Duodenal mucosa (tissue), 2 donors: ENCODE measurements at regions not wholly inside any gene's neighbourhood (a gene's known extent, or its start where the extent isn't known, plus 50 kb on each side); places are given as distances from the start of the nearest gene placed in this dataset.
"Not testable (repeated sequence)": the region's sequence is repeated elsewhere in the genome, so short reads cannot be mapped to it uniquely, and the experiment has no call there.

Experiments
- H3K27ac ChIP-seq: one replicate; pipeline ENCODE4 v1.7.0; 2013; ENCODE audit warnings: low read depth, low read length
- H3K27me3 ChIP-seq, 2 donors: one replicate each; pipeline ENCODE4 v1.7.0; 2013; ENCODE audit warnings: low read length in 2 of 2, control low read depth in 1 of 2; ENCODE audit not compliant: insufficient read depth in 2 of 2, control insufficient read depth in 1 of 2
- H3K36me3 ChIP-seq, 2 donors: one replicate each; pipeline ENCODE4 v1.7.0; 2013; ENCODE audit warnings: low read length in 2 of 2, control low read depth in 1 of 2; ENCODE audit not compliant: insufficient read depth in 2 of 2, control insufficient read depth in 1 of 2
- H3K4me1 ChIP-seq, 2 donors: one replicate each; pipeline ENCODE4 v1.7.0; 2013; ENCODE audit warnings: low read length in 2 of 2, control low read depth in 1 of 2; ENCODE audit not compliant: insufficient read depth in 2 of 2, control insufficient read depth in 1 of 2
- H3K4me3 ChIP-seq, 2 donors: one replicate each; pipeline ENCODE4 v1.7.0; 2013; ENCODE audit warnings: low read length in 2 of 2, low read depth in 1 of 2
- H3K9ac ChIP-seq, 2 donors: one replicate each; pipeline ENCODE4 v1.7.0; 2013; ENCODE audit warnings: low read length in 2 of 2, low read depth in 1 of 2
- H3K9me3 ChIP-seq, 2 donors: one replicate each; pipeline ENCODE4 v1.7.0; 2013; ENCODE audit warnings: low read length in 2 of 2, control low read depth in 1 of 2; ENCODE audit not compliant: control insufficient read depth in 1 of 2

GRCh38 chr2:2472881-2473280, 141.8 kb upstream of the MYT1L start:
- no peaks in the 10 kb centered on the region for H3K27me3 ChIP-seq
- H3K36me3 ChIP-seq = no peaks in the 10 kb centered on the region
- H3K27ac ChIP-seq = no peak overlapping the region
- H3K4me3 ChIP-seq = no peak overlapping the region
- no peaks in the 10 kb centered on the region for H3K4me1 ChIP-seq
- no peaks in the 10 kb centered on the region for H3K9me3 ChIP-seq
- no peak overlapping the region for H3K9ac ChIP-seq

GRCh38 chr2:2472044-2472443, 141.0 kb upstream of the MYT1L start:
- Histone ChIP-seq H3K9me3 (no peaks in the 10 kb centered on the region), H3K27ac (no peak overlapping the region), H3K9ac (no peak overlapping the region), H3K36me3 (no peaks in the 10 kb centered on the region), H3K4me1 (no peaks in the 10 kb centered on the region), H3K27me3 (no peaks in the 10 kb centered on the region), H3K4me3 (no peak overlapping the region)

GRCh38 chr2:2466534-2466933, 135.5 kb upstream of the MYT1L start:
- Histone ChIP-seq H3K4me1 (no peaks in the 10 kb centered on the region), H3K4me3 (no peak overlapping the region), H3K27me3 (no peaks in the 10 kb centered on the region)

GRCh38 chr2:2464643-2465042, 133.6 kb upstream of the MYT1L start:
- H3K36me3 ChIP-seq = no peaks in the 10 kb centered on the region
- H3K4me3 ChIP-seq = no peak overlapping the region
- no peaks in the 10 kb centered on the region for H3K9me3 ChIP-seq
- no peaks in the 10 kb centered on the region for H3K4me1 ChIP-seq
- H3K27ac ChIP-seq = no peak overlapping the region
- H3K9ac ChIP-seq = no peak overlapping the region
- H3K27me3 ChIP-seq = no peaks in the 10 kb centered on the region

More at GRCh38 chr2:2466534-2466933, 135.5 kb upstream of the MYT1L start:
- Histone ChIP-seq H3K9ac (no peak overlapping the region), H3K36me3 (no peaks in the 10 kb centered on the region), H3K27ac (no peak overlapping the region), H3K9me3 (no peaks in the 10 kb centered on the region)

GRCh38 chr2:2464094-2464493, 133.0 kb upstream of the MYT1L start:
- Histone ChIP-seq H3K4me3 (no peak overlapping the region), H3K4me1 (no peaks in the 10 kb centered on the region), H3K27ac (no peak overlapping the region), H3K27me3 (no peaks in the 10 kb centered on the region), H3K36me3 (no peaks in the 10 kb centered on the region), H3K9me3 (no peaks in the 10 kb centered on the region), H3K9ac (no peak overlapping the region)

- no peak overlapping the region for H3K27ac ChIP-seq
- H3K4me3 ChIP-seq = no peak overlapping the region
- no peaks in the 10 kb centered on the region for H3K4me1 ChIP-seq
- H3K9me3 ChIP-seq = no peaks in the 10 kb centered on the region
- no peak overlapping the region for H3K9ac ChIP-seq
- no peaks in the 10 kb centered on the region for H3K27me3 ChIP-seq
- no peaks in the 10 kb centered on the region for H3K36me3 ChIP-seq
These were observed 125.6 kb upstream of the MYT1L start for GRCh38 chr2:2456721-2457120.

- no peaks in the 10 kb centered on the region for H3K4me1 ChIP-seq
- H3K27ac ChIP-seq = no peak overlapping the region
- no peaks in the 10 kb centered on the region for H3K9me3 ChIP-seq
- no peak overlapping the region for H3K9ac ChIP-seq
- H3K27me3 ChIP-seq = no peaks in the 10 kb centered on the region
- H3K4me3 ChIP-seq = no peak overlapping the region
- no peaks in the 10 kb centered on the region for H3K36me3 ChIP-seq
These were observed 124.1 kb upstream of the MYT1L start for GRCh38 chr2:2455151-2455550.

GRCh38 chr2:2452961-2453360, 121.9 kb upstream of the MYT1L start:
- H3K27me3 ChIP-seq = no peaks in the 10 kb centered on the region
- H3K36me3 ChIP-seq = no peaks in the 10 kb centered on the region
- no peaks in the 10 kb centered on the region for H3K9me3 ChIP-seq

GRCh38 chr2:2451275-2451674, 120.2 kb upstream of the MYT1L start:
- H3K27ac ChIP-seq, H3K9me3 ChIP-seq, H3K36me3 ChIP-seq, H3K4me1 ChIP-seq, H3K9ac ChIP-seq, H3K27me3 ChIP-seq, H3K4me3 ChIP-seq: not testable (repeated sequence)

More at GRCh38 chr2:2452961-2453360, 121.9 kb upstream of the MYT1L start:
- Histone ChIP-seq H3K4me1 (no peaks in the 10 kb centered on the region), H3K27ac (no peak overlapping the region), H3K9ac (no peak overlapping the region), H3K4me3 (no peak overlapping the region)

GRCh38 chr2:2448178-2448577, 117.1 kb upstream of the MYT1L start:
- no peak overlapping the region for H3K27ac ChIP-seq
- no peaks in the 10 kb centered on the region for H3K36me3 ChIP-seq
- no peaks in the 10 kb centered on the region for H3K4me1 ChIP-seq
- no peak overlapping the region for H3K9ac ChIP-seq
- no peak overlapping the region for H3K4me3 ChIP-seq
- no peaks in the 10 kb centered on the region for H3K27me3 ChIP-seq
- H3K9me3 ChIP-seq = no peaks in the 10 kb centered on the region

- no peak overlapping the region for H3K4me3 ChIP-seq
- no peak overlapping the region for H3K27ac ChIP-seq
- no peaks in the 10 kb centered on the region for H3K36me3 ChIP-seq
- H3K27me3 ChIP-seq = no peaks in the 10 kb centered on the region
- H3K9me3 ChIP-seq = no peaks in the 10 kb centered on the region
- H3K4me1 ChIP-seq = no peaks in the 10 kb centered on the region
- H3K9ac ChIP-seq = no peak overlapping the region
These were observed 91.5 kb upstream of the MYT1L start for GRCh38 chr2:2422621-2423020.
